OCI-LY7 (cell line): ENCODE measurements at regions not wholly inside any gene's neighbourhood (a gene's known extent, or its start where the extent isn't known, plus 50 kb on each side); places are given as distances from the start of the nearest gene placed in this dataset.

Source experiments
- BruUV-seq: library from RNA; stranded (reverse); fragments of 400-500 nt; replicated peaks from 2 replicates; lab custom pipeline; 2021; lab: Mats Ljungman, UMichigan
- CTCF ChIA-PET: fragments of 300-600 bp; sonication (Branson Sonifier 250); formaldehyde crosslinking; loops from one replicate; lab custom pipeline; 2022; ENCODE audit warnings: antibody characterized with exemption; ENCODE audit not compliant: unreplicated experiment; lab: Charles Lee
- POLR2A ChIA-PET: fragments of 300-600 bp; sonication (Branson Sonifier 250); formaldehyde crosslinking; loops from one replicate; lab custom pipeline; 2022; ENCODE audit warnings: antibody characterized with exemption; lab: Charles Lee
- DNase-seq: peaks from one replicate; pipeline ENCODE4 v3.0.0-alpha.2; 2015; ENCODE audit warnings: low spot score
- H2AFZ ChIP-seq: fragments of 200-600 bp; sonication (generic), shearing (Covaris generic); 2 replicates; pipeline ENCODE4 v1.6.1; 2014; ENCODE audit warnings: mild to moderate bottlenecking, antibody characterized with exemption, low read length, moderate library complexity
- H3K27ac ChIP-seq: fragments of 200-600 bp; sonication (generic); 2 replicates; pipeline ENCODE4 v1.5.1; 2014; ENCODE audit warnings: mixed run types, low read depth, mild to moderate bottlenecking, moderate library complexity, low read length, inconsistent platforms; ENCODE audit not compliant: poor library complexity, severe bottlenecking
- H3K36me3 ChIP-seq: fragments of 200-600 bp; sonication (generic); 2 replicates; pipeline ENCODE4 v1.6.1; 2014; ENCODE audit warnings: mild to moderate bottlenecking, antibody characterized with exemption, low read length, moderate library complexity, mixed read lengths; ENCODE audit not compliant: insufficient read depth
- H3K4me1 ChIP-seq: fragments of 200-600 bp; sonication (generic); 2 replicates; pipeline ENCODE4 v1.5.1; 2014; ENCODE audit warnings: mild to moderate bottlenecking, low read length; ENCODE audit not compliant: insufficient read depth, poor library complexity, severe bottlenecking
- H3K4me2 ChIP-seq: fragments of 200-600 bp; sonication (generic); 2 replicates; pipeline ENCODE4 v1.6.1; 2014; ENCODE audit warnings: mild to moderate bottlenecking, low read length
- H3K4me3 ChIP-seq: fragments of 200-600 bp; sonication (generic); 2 replicates; pipeline ENCODE4 v1.5.1; 2014; ENCODE audit warnings: mild to moderate bottlenecking, low read depth, low read length; ENCODE audit not compliant: poor library complexity, severe bottlenecking
- H3K79me2 ChIP-seq: fragments of 200-600 bp; sonication (generic); 2 replicates; pipeline ENCODE4 v1.6.1; 2016; ENCODE audit warnings: low read depth, mild to moderate bottlenecking, low read length, moderate library complexity, mixed read lengths; ENCODE audit not compliant: insufficient read depth
- H3K9me2 ChIP-seq: fragments of 200-600 bp; sonication (generic); 2 replicates; pipeline ENCODE4 v1.6.1; 2016; ENCODE audit warnings: mild to moderate bottlenecking, low read length, mixed read lengths; ENCODE audit not compliant: insufficient read depth
- H3K9me3 ChIP-seq: fragments of 200-600 bp; sonication (generic); 2 replicates; pipeline ENCODE4 v1.6.1; 2014; ENCODE audit warnings: mild to moderate bottlenecking, mixed run types, low read length, mixed read lengths
- H4K20me1 ChIP-seq: fragments of 200-600 bp; sonication (generic); 2 replicates; pipeline ENCODE4 v1.6.1; 2014; ENCODE audit warnings: mild to moderate bottlenecking, antibody characterized with exemption, low read length, moderate library complexity, mixed read lengths; ENCODE audit not compliant: insufficient read depth
- EZH2phosphoT487 ChIP-seq: fragments of 200-600 bp; sonication (generic); IDR thresholded peaks from 2 replicates; pipeline ENCODE4 v1.6.1; 2018; ENCODE audit warnings: low read depth, borderline replicate concordance, mild to moderate bottlenecking, mixed run types, antibody characterized with exemption, low read length, moderate library complexity, mixed read lengths
- intact Hi-C: fragments of 100-400 bp; cut with micrococcal nuclease; formaldehyde crosslinking; loops from one replicate; pipeline ENCODE4 v1.10.0; 2022; ENCODE audit not compliant: unreplicated experiment
- TF ChIP-seq, protein P1 (sequence below): fragments of 200-600 bp; sonication (generic); conservative IDR thresholded peaks from 2 replicates; pipeline ENCODE4 v1.5.1; 2014; ENCODE audit warnings: mild to moderate bottlenecking, antibody characterized with exemption, low read length, moderate library complexity, mixed read lengths

DNA sequence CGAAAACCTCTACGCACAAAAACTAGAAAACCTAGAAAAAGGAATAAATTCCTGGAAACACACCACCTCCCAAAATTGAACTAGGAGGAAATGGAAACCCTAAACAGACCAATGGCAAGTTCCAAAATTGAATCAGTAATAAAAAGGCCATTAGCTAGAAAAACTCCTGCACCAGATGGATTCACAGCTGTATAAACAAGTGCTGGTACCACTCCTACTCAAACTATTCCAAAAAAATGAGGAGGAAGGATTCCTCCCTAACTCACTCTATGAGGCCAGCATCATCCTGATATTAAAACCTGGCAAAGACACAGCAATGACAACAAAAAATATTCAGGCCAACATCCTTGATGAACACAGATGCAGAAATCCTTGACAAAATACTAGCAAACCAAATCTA, 228.2 kb downstream of the CHRM2 start:
- Histone ChIP-seq H3K27ac (no peak overlapping the region), H4K20me1 (no peaks in the 10 kb centered on the region), H3K79me2 (no peaks in the 10 kb centered on the region), H3K36me3 (no peaks in the 10 kb centered on the region), H3K4me1 (no peaks in the 10 kb centered on the region), H3K4me2 (no peak overlapping the region), H3K9me2 (no peaks in the 10 kb centered on the region), H2AFZ (no peak overlapping the region), H3K4me3 (no peak overlapping the region), H3K9me3 (no peaks in the 10 kb centered on the region)
- no TSS peak for BruUV-seq
- CTCF ChIA-PET = no interaction called here
- intact Hi-C loops = no loop called here
- DNase-seq = no peak
- POLR2A ChIA-PET = no interaction called here
- no peak for TF ChIP-seq EZH2phosphoT487
- TF ChIP-seq, protein P1, sequence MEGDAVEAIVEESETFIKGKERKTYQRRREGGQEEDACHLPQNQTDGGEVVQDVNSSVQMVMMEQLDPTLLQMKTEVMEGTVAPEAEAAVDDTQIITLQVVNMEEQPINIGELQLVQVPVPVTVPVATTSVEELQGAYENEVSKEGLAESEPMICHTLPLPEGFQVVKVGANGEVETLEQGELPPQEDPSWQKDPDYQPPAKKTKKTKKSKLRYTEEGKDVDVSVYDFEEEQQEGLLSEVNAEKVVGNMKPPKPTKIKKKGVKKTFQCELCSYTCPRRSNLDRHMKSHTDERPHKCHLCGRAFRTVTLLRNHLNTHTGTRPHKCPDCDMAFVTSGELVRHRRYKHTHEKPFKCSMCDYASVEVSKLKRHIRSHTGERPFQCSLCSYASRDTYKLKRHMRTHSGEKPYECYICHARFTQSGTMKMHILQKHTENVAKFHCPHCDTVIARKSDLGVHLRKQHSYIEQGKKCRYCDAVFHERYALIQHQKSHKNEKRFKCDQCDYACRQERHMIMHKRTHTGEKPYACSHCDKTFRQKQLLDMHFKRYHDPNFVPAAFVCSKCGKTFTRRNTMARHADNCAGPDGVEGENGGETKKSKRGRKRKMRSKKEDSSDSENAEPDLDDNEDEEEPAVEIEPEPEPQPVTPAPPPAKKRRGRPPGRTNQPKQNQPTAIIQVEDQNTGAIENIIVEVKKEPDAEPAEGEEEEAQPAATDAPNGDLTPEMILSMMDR = no peak

DNA sequence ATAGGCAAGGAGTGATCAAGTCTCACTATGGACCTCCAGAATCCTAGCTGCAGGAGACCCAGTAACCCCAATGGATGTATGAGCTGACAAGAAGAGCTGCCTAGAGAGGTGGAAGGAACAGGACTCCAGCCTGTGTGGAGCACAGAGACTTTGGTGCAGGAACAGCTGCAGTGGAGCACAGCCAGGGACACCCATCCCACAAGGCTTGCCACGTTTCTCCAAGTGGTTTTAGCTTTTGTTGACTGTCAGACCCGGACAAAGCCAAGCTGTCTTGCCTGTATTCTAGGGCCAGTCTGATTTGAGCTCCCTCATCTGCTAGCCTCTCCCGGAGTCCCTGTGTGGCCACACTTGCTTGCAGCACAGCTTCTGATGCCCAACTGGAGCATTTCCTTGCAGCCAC, 224.7 kb downstream of the CHRM2 start:
- H3K4me2 ChIP-seq = no peak overlapping the region
- no peak for DNase-seq
- intact Hi-C loops = no loop called here
- H3K4me3 ChIP-seq = no peak overlapping the region
- ChIA-PET CTCF (no interaction called here), POLR2A (no interaction called here)
- H3K79me2 ChIP-seq = no peaks in the 10 kb centered on the region
- H3K4me1 ChIP-seq = no peaks in the 10 kb centered on the region
- H3K9me3 ChIP-seq = no peaks in the 10 kb centered on the region
- no peak overlapping the region for H2AFZ ChIP-seq
- no peaks in the 10 kb centered on the region for H4K20me1 ChIP-seq
- H3K9me2 ChIP-seq = no peaks in the 10 kb centered on the region
- BruUV-seq = no TSS peak
- no peaks in the 10 kb centered on the region for H3K36me3 ChIP-seq
- TF ChIP-seq EZH2phosphoT487 = no peak
- TF ChIP-seq, protein P1 = no peak
- no peak overlapping the region for H3K27ac ChIP-seq

DNA sequence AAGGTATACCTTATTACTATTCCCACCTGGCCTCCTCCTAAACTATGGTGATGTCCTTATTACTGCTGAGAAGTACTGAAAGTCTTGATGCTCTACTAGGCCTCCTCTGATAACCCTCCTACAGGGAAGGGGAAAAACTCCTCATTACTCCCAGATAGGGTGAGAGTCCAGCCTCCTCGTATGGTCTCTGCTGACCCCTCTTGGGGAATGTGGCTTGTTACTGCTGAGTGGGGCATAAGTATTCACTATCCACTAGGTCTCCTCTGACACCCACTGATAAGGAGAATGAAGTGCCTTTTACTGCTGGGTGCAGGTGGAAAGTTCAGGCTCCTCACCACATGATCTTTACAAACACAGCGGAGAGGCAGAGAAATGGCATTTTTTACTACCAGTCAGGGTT, 222.9 kb downstream of the CHRM2 start:
- Histone ChIP-seq H3K4me1 (no peaks in the 10 kb centered on the region), H3K27ac (no peak overlapping the region), H3K9me3 (no peaks in the 10 kb centered on the region), H3K36me3 (no peaks in the 10 kb centered on the region), H2AFZ (no peak overlapping the region), H3K4me2 (no peak overlapping the region), H3K79me2 (no peaks in the 10 kb centered on the region), H3K4me3 (no peak overlapping the region), H4K20me1 (no peaks in the 10 kb centered on the region), H3K9me2 (no peaks in the 10 kb centered on the region)
- ChIA-PET CTCF (no interaction called here), POLR2A (no interaction called here)
- no peak for DNase-seq
- intact Hi-C loops = no loop called here
- no TSS peak for BruUV-seq
- no peak for TF ChIP-seq EZH2phosphoT487
- TF ChIP-seq, protein P1 = no peak
